ENCODE measurements at regions not wholly inside any gene's neighbourhood (a gene's known extent, or its start where the extent isn't known, plus 50 kb on each side); places are given as distances from the start of the nearest gene placed in this dataset.
"Not testable (repeated sequence)": the region's sequence is repeated elsewhere in the genome, so short reads cannot be mapped to it uniquely, and the experiment has no call there.

GRCh38 chr1:60916199-60916598, 166.2 kb upstream of the NFIA start:
- no peak for DNase-seq (ENCODE audit: low read depth in 1 of 2, low spot score in 1 of 2)
- no peak for TF ChIP-seq REST (IDR thresholded peaks at IDR 0.05; ENCODE audit: insufficient replicate concordance, low read depth)
- no peak for TF ChIP-seq POLR2AphosphoS5 (IDR thresholded peaks at IDR 0.05; ENCODE audit: low read depth)
- no peak overlapping the region for H3K4me3 ChIP-seq (replicated peaks; ENCODE audit: insufficient read depth, low read length)
- no peaks in the 10 kb centered on the region for H3K27me3 ChIP-seq (ENCODE audit: insufficient read depth, poor library complexity, severe bottlenecking)
- no peak overlapping the region for H3K27ac ChIP-seq (replicated peaks)

DNA sequence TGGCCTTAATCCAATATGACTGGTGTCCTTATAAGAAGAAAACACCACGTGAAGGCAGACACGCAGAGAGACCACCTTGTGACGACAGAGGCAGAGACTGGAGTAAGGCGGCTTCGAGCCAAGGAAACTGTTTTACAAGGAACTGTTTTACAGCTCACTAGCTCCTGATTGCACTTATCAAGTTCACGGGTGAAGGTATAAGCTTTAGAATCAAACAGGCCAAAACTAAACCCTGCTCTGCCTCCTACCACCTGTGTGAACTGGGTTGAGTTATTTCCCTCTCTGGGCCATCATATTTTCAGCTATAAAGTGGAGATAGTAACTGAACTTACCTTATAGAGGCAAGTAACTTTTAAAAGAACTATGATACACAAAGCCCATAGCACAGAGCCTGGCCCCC, 166.9 kb upstream of the NFIA start:
- TF ChIP-seq GABPA (IDR thresholded peaks at IDR 0.05; ENCODE audit: low read depth), result no peak
- no peak for TF ChIP-seq POLR2AphosphoS5 (IDR thresholded peaks at IDR 0.05; ENCODE audit: low read depth)
- Histone ChIP-seq H3K4me3 (replicated peaks; ENCODE audit: insufficient read depth, low read length) (no peak overlapping the region), H3K27ac (replicated peaks) (no peak overlapping the region), H3K27me3 (ENCODE audit: insufficient read depth, poor library complexity, severe bottlenecking) (no peaks in the 10 kb centered on the region)
- DNase-seq (ENCODE audit: low read depth in 1 of 2, low spot score in 1 of 2), result no peak

- Histone ChIP-seq H3K27ac (replicated peaks) (no peak overlapping the region), H3K27me3 (ENCODE audit: insufficient read depth, poor library complexity, severe bottlenecking) (no peaks in the 10 kb centered on the region), H3K4me3 (replicated peaks; ENCODE audit: insufficient read depth, low read length) (no peak overlapping the region)
- no peak for DNase-seq (ENCODE audit: low read depth in 1 of 2, low spot score in 1 of 2)
- TF ChIP-seq SPI1 (IDR thresholded peaks at IDR 0.05; ENCODE audit: borderline replicate concordance, low read depth) (no peak), GABPA (IDR thresholded peaks at IDR 0.05; ENCODE audit: low read depth) (no peak), POLR2AphosphoS5 (IDR thresholded peaks at IDR 0.05; ENCODE audit: low read depth) (no peak), REST (IDR thresholded peaks at IDR 0.05; ENCODE audit: insufficient replicate concordance, low read depth) (no peak)
- TF ChIP-seq, protein P1, sequence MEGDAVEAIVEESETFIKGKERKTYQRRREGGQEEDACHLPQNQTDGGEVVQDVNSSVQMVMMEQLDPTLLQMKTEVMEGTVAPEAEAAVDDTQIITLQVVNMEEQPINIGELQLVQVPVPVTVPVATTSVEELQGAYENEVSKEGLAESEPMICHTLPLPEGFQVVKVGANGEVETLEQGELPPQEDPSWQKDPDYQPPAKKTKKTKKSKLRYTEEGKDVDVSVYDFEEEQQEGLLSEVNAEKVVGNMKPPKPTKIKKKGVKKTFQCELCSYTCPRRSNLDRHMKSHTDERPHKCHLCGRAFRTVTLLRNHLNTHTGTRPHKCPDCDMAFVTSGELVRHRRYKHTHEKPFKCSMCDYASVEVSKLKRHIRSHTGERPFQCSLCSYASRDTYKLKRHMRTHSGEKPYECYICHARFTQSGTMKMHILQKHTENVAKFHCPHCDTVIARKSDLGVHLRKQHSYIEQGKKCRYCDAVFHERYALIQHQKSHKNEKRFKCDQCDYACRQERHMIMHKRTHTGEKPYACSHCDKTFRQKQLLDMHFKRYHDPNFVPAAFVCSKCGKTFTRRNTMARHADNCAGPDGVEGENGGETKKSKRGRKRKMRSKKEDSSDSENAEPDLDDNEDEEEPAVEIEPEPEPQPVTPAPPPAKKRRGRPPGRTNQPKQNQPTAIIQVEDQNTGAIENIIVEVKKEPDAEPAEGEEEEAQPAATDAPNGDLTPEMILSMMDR (IDR thresholded peaks at IDR 0.05; ENCODE audit: insufficient read depth, low read length), result no peak
These were observed 167.4 kb upstream of the NFIA start for GRCh38 chr1:60914982-60915381.

DNA sequence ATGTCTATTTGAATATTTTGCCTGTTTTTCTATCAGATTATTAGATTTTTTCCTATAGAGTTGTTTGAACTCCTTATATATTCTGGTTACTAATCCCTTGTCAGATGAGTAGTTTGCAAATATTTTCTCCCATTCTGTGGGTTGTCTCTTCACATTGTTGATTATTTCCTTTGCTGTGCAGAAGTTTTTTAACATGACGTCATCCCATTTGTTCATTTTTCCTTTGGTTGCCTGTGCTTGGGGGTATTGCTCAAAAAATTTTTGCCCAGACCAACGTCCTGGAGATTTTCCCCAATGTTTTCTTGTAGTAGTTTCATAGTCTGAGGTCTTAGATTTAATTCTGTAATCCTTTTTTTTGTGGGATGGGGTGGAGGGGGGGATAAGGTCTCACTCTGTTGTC, 168.7 kb upstream of the NFIA start:
- not testable (repeated sequence) for H3K27me3 ChIP-seq (ENCODE audit: insufficient read depth, poor library complexity, severe bottlenecking); H3K27ac ChIP-seq (replicated peaks); H3K4me3 ChIP-seq (replicated peaks; ENCODE audit: insufficient read depth, low read length); DNase-seq (ENCODE audit: low read depth in 1 of 2, low spot score in 1 of 2)

- H3K27ac ChIP-seq (replicated peaks), result no peak overlapping the region
- DNase-seq (ENCODE audit: low read depth in 1 of 2, low spot score in 1 of 2), result no peak
- H3K4me3 ChIP-seq (replicated peaks; ENCODE audit: insufficient read depth, low read length), result no peak overlapping the region
- H3K27me3 ChIP-seq (ENCODE audit: insufficient read depth, poor library complexity, severe bottlenecking), result no peaks in the 10 kb centered on the region
- no peak for TF ChIP-seq SPI1 (IDR thresholded peaks at IDR 0.05; ENCODE audit: borderline replicate concordance, low read depth)
These were observed 169.3 kb upstream of the NFIA start for GRCh38 chr1:60913039-60913438.

DNA sequence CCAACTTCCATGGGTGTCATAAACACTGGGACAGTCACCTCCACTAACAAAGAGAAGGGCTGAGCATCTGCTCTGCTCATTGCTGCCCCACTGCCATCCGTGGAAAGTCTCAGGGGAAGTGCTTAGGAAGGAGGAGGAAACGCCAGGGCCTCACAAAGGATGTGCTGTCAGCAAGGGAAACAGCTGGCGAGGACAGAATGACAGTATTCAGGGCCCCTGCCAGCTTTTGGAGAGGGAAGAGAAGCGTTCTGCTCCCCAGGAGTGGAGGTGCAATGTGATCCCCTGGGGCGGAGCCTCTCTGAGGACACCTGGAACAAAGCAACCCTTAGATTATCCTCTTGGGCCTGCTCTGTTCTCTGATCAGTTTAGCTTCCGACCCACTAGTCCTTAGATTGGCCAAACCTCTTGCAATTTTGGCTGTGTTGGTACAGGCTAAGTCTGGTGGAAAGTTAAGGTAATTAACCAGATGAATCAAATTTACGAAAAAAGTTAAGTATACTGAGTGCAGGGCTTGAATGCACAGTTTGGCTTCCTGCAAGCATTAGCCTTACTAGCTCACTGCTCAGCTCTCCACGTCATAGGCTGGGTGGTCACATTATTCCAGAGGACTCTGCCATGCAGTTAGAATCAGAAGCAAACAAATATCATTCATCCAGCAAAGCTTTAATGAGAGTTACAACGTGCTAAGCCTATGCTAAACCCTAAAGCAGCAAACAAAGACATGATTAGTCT, 170.2 kb upstream of the NFIA start:
- no peak for TF ChIP-seq REST (IDR thresholded peaks at IDR 0.05; ENCODE audit: insufficient replicate concordance, low read depth)
- no peak for TF ChIP-seq POLR2AphosphoS5 (IDR thresholded peaks at IDR 0.05; ENCODE audit: low read depth)
- no peak for TF ChIP-seq SPI1 (IDR thresholded peaks at IDR 0.05; ENCODE audit: borderline replicate concordance, low read depth)
- TF ChIP-seq, protein P1 (IDR thresholded peaks at IDR 0.05; ENCODE audit: insufficient read depth, low read length), result no peak
- no peak for TF ChIP-seq GABPA (IDR thresholded peaks at IDR 0.05; ENCODE audit: low read depth)
- H3K27ac ChIP-seq (replicated peaks), result no peak overlapping the region
- no peak overlapping the region for H3K4me3 ChIP-seq (replicated peaks; ENCODE audit: insufficient read depth, low read length)
- no peak for DNase-seq (ENCODE audit: low read depth in 1 of 2, low spot score in 1 of 2)
- H3K27me3 ChIP-seq (ENCODE audit: insufficient read depth, poor library complexity, severe bottlenecking), result no peaks in the 10 kb centered on the region

All from HL-60 (cell line).